ENCODE measurements at regions not wholly inside any gene's neighbourhood (a gene's known extent, or its start where the extent isn't known, plus 50 kb on each side); places are given as distances from the start of the nearest gene placed in this dataset.

DNA sequence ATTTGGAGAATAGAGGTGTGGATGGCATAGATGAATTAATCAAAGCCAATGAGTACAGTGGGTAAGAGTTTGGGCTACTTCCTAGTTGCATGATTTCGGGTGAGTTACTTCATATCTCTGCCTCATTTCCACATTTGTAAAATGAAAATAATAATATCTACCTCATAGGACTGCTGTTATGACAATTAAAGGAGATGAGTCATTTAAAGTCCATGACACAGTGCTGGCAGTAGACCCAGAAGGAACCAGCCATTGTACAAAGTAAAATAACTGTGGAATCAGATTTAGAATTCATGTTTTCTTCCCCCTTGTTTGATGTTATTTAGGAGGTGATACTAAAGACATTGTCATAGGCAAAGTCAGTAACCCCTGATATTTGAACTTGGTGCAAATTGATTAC lies 139.5 kb upstream of the SLC27A6 start:
- TF ChIP-seq, protein P1, sequence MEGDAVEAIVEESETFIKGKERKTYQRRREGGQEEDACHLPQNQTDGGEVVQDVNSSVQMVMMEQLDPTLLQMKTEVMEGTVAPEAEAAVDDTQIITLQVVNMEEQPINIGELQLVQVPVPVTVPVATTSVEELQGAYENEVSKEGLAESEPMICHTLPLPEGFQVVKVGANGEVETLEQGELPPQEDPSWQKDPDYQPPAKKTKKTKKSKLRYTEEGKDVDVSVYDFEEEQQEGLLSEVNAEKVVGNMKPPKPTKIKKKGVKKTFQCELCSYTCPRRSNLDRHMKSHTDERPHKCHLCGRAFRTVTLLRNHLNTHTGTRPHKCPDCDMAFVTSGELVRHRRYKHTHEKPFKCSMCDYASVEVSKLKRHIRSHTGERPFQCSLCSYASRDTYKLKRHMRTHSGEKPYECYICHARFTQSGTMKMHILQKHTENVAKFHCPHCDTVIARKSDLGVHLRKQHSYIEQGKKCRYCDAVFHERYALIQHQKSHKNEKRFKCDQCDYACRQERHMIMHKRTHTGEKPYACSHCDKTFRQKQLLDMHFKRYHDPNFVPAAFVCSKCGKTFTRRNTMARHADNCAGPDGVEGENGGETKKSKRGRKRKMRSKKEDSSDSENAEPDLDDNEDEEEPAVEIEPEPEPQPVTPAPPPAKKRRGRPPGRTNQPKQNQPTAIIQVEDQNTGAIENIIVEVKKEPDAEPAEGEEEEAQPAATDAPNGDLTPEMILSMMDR (IDR thresholded peaks at IDR 0.05): no peak
- TF ChIP-seq EP300 (IDR thresholded peaks at IDR 0.05): no peak
